Hepatocyte (in vitro differentiated cells): ENCODE measurements at regions not wholly inside any gene's neighbourhood (a gene's known extent, or its start where the extent isn't known, plus 50 kb on each side); places are given as distances from the start of the nearest gene placed in this dataset.

ENCODE experiments used
- DNase-seq: peaks from one replicate; pipeline ENCODE4 v3.0.0-alpha.2; 2016; ENCODE audit warnings: low spot score
- H2AFZ ChIP-seq: fragments of 200-600 bp; sonication (generic); 2 replicates; pipeline ENCODE4 v1.6.0; 2016; ENCODE audit warnings: antibody characterized with exemption, mild to moderate bottlenecking
- H3K27ac ChIP-seq: fragments of 200-600 bp; sonication (generic); 2 replicates; pipeline ENCODE4 v1.5.1; 2016; ENCODE audit warnings: mild to moderate bottlenecking
- H3K27me3 ChIP-seq: fragments of 200-600 bp; sonication (generic); 2 replicates; pipeline ENCODE4 v1.6.1; 2016
- H3K36me3 ChIP-seq: fragments of 200-600 bp; sonication (generic); replicated peaks from 2 replicates; pipeline ENCODE4 v1.5.1; 2016; ENCODE audit warnings: low read depth; ENCODE audit not compliant: insufficient read depth
- H3K4me1 ChIP-seq: fragments of 200-600 bp; sonication (generic); 2 replicates; pipeline ENCODE4 v1.5.1; 2016; ENCODE audit warnings: mild to moderate bottlenecking, moderate library complexity; ENCODE audit not compliant: insufficient read depth
- H3K4me2 ChIP-seq: fragments of 200-600 bp; sonication (generic); 2 replicates; pipeline ENCODE4 v1.6.0; 2016
- H3K4me3 ChIP-seq: fragments of 200-600 bp; sonication (generic); 2 replicates; pipeline ENCODE4 v1.5.1; 2016; ENCODE audit warnings: mild to moderate bottlenecking
- H3K79me2 ChIP-seq: fragments of 200-600 bp; sonication (generic); 2 replicates; pipeline ENCODE4 v1.6.0; 2017; ENCODE audit warnings: mild to moderate bottlenecking
- H3K9me2 ChIP-seq: fragments of 200-600 bp; sonication (generic); replicated peaks from 2 replicates; pipeline ENCODE4 v1.6.0; 2017; ENCODE audit warnings: mild to moderate bottlenecking; ENCODE audit not compliant: insufficient read depth
- H3K9me3 ChIP-seq: fragments of 200-600 bp; sonication (generic); 2 replicates; pipeline ENCODE4 v1.5.1; 2016; ENCODE audit warnings: low read depth, mild to moderate bottlenecking
- H4K20me1 ChIP-seq: fragments of 200-600 bp; sonication (generic); 2 replicates; pipeline ENCODE4 v1.6.0; 2016; ENCODE audit warnings: mild to moderate bottlenecking; ENCODE audit not compliant: insufficient read depth, poor library complexity, severe bottlenecking
- CTCF ChIP-seq: fragments of 200-600 bp; sonication (generic); IDR thresholded peaks from 2 replicates; pipeline ENCODE4 v1.5.1; 2016; ENCODE audit warnings: antibody characterized with exemption, mild to moderate bottlenecking; ENCODE audit not compliant: poor library complexity
- EZH2 ChIP-seq: fragments of 200-600 bp; sonication (generic); IDR thresholded peaks from 2 replicates; pipeline ENCODE4 v1.6.1; 2016; ENCODE audit warnings: antibody characterized with exemption, mild to moderate bottlenecking, borderline replicate concordance
- EZH2phosphoT487 ChIP-seq: fragments of 200-600 bp; sonication (generic); IDR thresholded peaks from one replicate; pipeline ENCODE4 v1.6.1; 2018; ENCODE audit warnings: antibody characterized with exemption, mild to moderate bottlenecking, low read depth, moderate library complexity; ENCODE audit not compliant: unreplicated experiment, severe bottlenecking
- WGBS: methylation state at CpG from one replicate; pipeline ENCODE4 v1.1.6; 2016; ENCODE audit warnings: low lambda C conversion rate; ENCODE audit errors: missing lambda C conversion rate; 5-methylcytosine and 5-hydroxymethylcytosine counted together

GRCh38 chr4:138716559-138717335 lies 298.8 kb upstream of the NOCT start:
- no peak overlapping the region for H3K4me3 ChIP-seq
- H3K79me2 ChIP-seq: no peaks in the 10 kb centered on the region
- no peak overlapping the region for H2AFZ ChIP-seq
- H3K4me1 ChIP-seq: no peaks in the 10 kb centered on the region
- DNase-seq: no peak
- TF ChIP-seq EZH2phosphoT487 (no peak), EZH2 (no peak), CTCF (no peak)
- H3K9me2 ChIP-seq: no peaks in the 10 kb centered on the region
- H3K27ac ChIP-seq: no peak overlapping the region
- no peaks in the 10 kb centered on the region for H3K9me3 ChIP-seq
- 76% methylated on average over 9 of the region's 9 CpGs for WGBS
- no peak overlapping the region for H3K4me2 ChIP-seq
- no peaks in the 10 kb centered on the region for H4K20me1 ChIP-seq
- H3K36me3 ChIP-seq: no peaks in the 10 kb centered on the region
- H3K27me3 ChIP-seq: no peaks in the 10 kb centered on the region

- Histone ChIP-seq H3K9me2 (no peaks in the 10 kb centered on the region), H3K27ac (no peak overlapping the region), H3K9me3 (no peaks in the 10 kb centered on the region), H4K20me1 (no peaks in the 10 kb centered on the region), H3K4me2 (no peak overlapping the region), H3K4me3 (no peak overlapping the region), H3K4me1 (peaks cover 5% of the 10 kb centered on the region), H3K36me3 (no peaks in the 10 kb centered on the region), H2AFZ (no peak overlapping the region), H3K79me2 (no peaks in the 10 kb centered on the region), H3K27me3 (no peaks in the 10 kb centered on the region)
- 91% methylated on average over 7 of the region's 7 CpGs for WGBS
- TF ChIP-seq EZH2phosphoT487 (no peak), EZH2 (no peak), CTCF (no peak)
- DNase-seq: no peak
These were observed 305.3 kb upstream of the NOCT start for GRCh38 chr4:138710297-138710696.

GRCh38 chr4:138709859-138710258 lies 305.7 kb upstream of the NOCT start:
- H3K9me3 ChIP-seq: no peaks in the 10 kb centered on the region
- no peak for DNase-seq
- peaks cover 5% of the 10 kb centered on the region for H3K4me1 ChIP-seq
- H3K36me3 ChIP-seq: no peaks in the 10 kb centered on the region
- TF ChIP-seq EZH2phosphoT487: no peak
- no peak for TF ChIP-seq EZH2
- no peak for TF ChIP-seq CTCF
- no peak overlapping the region for H3K4me3 ChIP-seq
- H3K27ac ChIP-seq: no peak overlapping the region
- no peak overlapping the region for H3K4me2 ChIP-seq
- no peaks in the 10 kb centered on the region for H4K20me1 ChIP-seq
- no peak overlapping the region for H2AFZ ChIP-seq
- H3K9me2 ChIP-seq: no peaks in the 10 kb centered on the region
- 81% methylated on average over 3 of the region's 3 CpGs for WGBS
- H3K27me3 ChIP-seq: no peaks in the 10 kb centered on the region
- H3K79me2 ChIP-seq: no peaks in the 10 kb centered on the region
